COLO668 (cell line): ENCODE measurements at regions not wholly inside any gene's neighbourhood (a gene's known extent, or its start where the extent isn't known, plus 50 kb on each side); places are given as distances from the start of the nearest gene placed in this dataset.
"Not testable (repeated sequence)": the region's sequence is repeated elsewhere in the genome, so short reads cannot be mapped to it uniquely, and the experiment has no call there.

Source experiments
- DNase-seq: peaks from one replicate; lab custom pipeline; 2025; ENCODE audit not compliant: unreplicated experiment; lab: John Stamatoyannopoulos, UW

GRCh38 chr4:74505355-74505978, 60.5 kb downstream of the AREG start:
- peak; percentile 17 for DNase-seq

GRCh38 chr4:74509363-74509762, 64.4 kb downstream of the AREG start:
- not testable (repeated sequence) for DNase-seq

- no peak for DNase-seq
Measured at GRCh38 chr4:74516303-74516702, 71.4 kb downstream of the AREG start.

- no peak for DNase-seq
Measured at GRCh38 chr4:74517996-74518395, 73.1 kb downstream of the AREG start.

- no peak for DNase-seq
Measured at GRCh38 chr4:74522251-74522991, 77.5 kb downstream of the AREG start.

- no peak for DNase-seq
Measured at GRCh38 chr4:74523096-74523495, 78.2 kb downstream of the AREG start.

- DNase-seq = no peak
Measured at GRCh38 chr4:74524985-74525384, 80.0 kb downstream of the AREG start.

GRCh38 chr4:74527049-74527448, 82.1 kb downstream of the AREG start:
- DNase-seq = no peak

- DNase-seq = no peak
Measured at GRCh38 chr4:74528178-74528577, 83.2 kb downstream of the AREG start.

- DNase-seq = no peak
Measured at GRCh38 chr4:74529284-74530041, 84.5 kb downstream of the AREG start.

- no peak for DNase-seq
Measured at GRCh38 chr4:74531963-74532794, 87.2 kb downstream of the AREG start.

- no peak for DNase-seq
Measured at GRCh38 chr4:74534121-74534520, 89.2 kb downstream of the AREG start.

- no peak for DNase-seq
Measured at GRCh38 chr4:74534936-74535335, 90.0 kb downstream of the AREG start.

- DNase-seq = no peak
Measured at GRCh38 chr4:74535512-74535911, 90.6 kb downstream of the AREG start.

- DNase-seq = no peak
Measured at GRCh38 chr4:74536557-74536956, 91.6 kb downstream of the AREG start.

- DNase-seq = no peak
Measured at GRCh38 chr4:74537459-74537858, 92.5 kb downstream of the AREG start.

GRCh38 chr4:74539044-74539790, 94.3 kb downstream of the AREG start:
- DNase-seq = no peak

GRCh38 chr4:74540193-74540592, 95.3 kb downstream of the AREG start:
- DNase-seq = no peak

GRCh38 chr4:74541667-74542066, 96.7 kb downstream of the AREG start:
- DNase-seq = no peak

- no peak for DNase-seq
Measured at GRCh38 chr4:74543231-74543781, 98.4 kb downstream of the AREG start.
